Tongue (tissue), 1 donor: ENCODE measurements at regions not wholly inside any gene's neighbourhood (a gene's known extent, or its start where the extent isn't known, plus 50 kb on each side); places are given as distances from the start of the nearest gene placed in this dataset.

ENCODE experiments used
- DNase-seq: peaks from one replicate; pipeline ENCODE4 v3.0.0-alpha.2; 2015

GRCh38 chr2:238688193-238689153 lies 159.4 kb upstream of the TWIST2 start:
- no peak for DNase-seq

GRCh38 chr2:238689331-238689730 lies 158.6 kb upstream of the TWIST2 start:
- no peak for DNase-seq

- DNase-seq, result no peak
Measured at GRCh38 chr2:238689871-238690389, 158.0 kb upstream of the TWIST2 start.

GRCh38 chr2:238690511-238690910 lies 157.4 kb upstream of the TWIST2 start:
- DNase-seq, result no peak

- no peak for DNase-seq
Measured at GRCh38 chr2:238691596-238692491, 156.0 kb upstream of the TWIST2 start.

- DNase-seq, result no peak
Measured at GRCh38 chr2:238692562-238692961, 155.3 kb upstream of the TWIST2 start.

GRCh38 chr2:238693337-238694093 lies 154.4 kb upstream of the TWIST2 start:
- no peak for DNase-seq

- DNase-seq, result peak; percentile 46
Measured at GRCh38 chr2:238694136-238694755, 153.6 kb upstream of the TWIST2 start.

- DNase-seq, result no peak
Measured at GRCh38 chr2:238694922-238695321, 153.0 kb upstream of the TWIST2 start.

- DNase-seq, result peak; percentile 56
Measured at GRCh38 chr2:238695538-238695937, 152.3 kb upstream of the TWIST2 start.

- no peak for DNase-seq
Measured at GRCh38 chr2:238696331-238696730, 151.6 kb upstream of the TWIST2 start.

- no peak for DNase-seq
Measured at GRCh38 chr2:238696786-238697185, 151.1 kb upstream of the TWIST2 start.

- DNase-seq, result no peak
Measured at GRCh38 chr2:238697193-238698071, 150.5 kb upstream of the TWIST2 start.

GRCh38 chr2:238698072-238698352 lies 149.9 kb upstream of the TWIST2 start:
- no peak for DNase-seq

- no peak for DNase-seq
Measured at GRCh38 chr2:238698451-238699306, 149.2 kb upstream of the TWIST2 start.

GRCh38 chr2:238699307-238700116 lies 148.4 kb upstream of the TWIST2 start:
- DNase-seq, result no peak

GRCh38 chr2:238700117-238700457 lies 147.8 kb upstream of the TWIST2 start:
- no peak for DNase-seq

GRCh38 chr2:238700506-238701340 lies 147.2 kb upstream of the TWIST2 start:
- no peak for DNase-seq
